Tibial artery (tissue), 4 donors: ENCODE measurements at regions not wholly inside any gene's neighbourhood (a gene's known extent, or its start where the extent isn't known, plus 50 kb on each side); places are given as distances from the start of the nearest gene placed in this dataset.
"Not testable (repeated sequence)": the region's sequence is repeated elsewhere in the genome, so short reads cannot be mapped to it uniquely, and the experiment has no call there.

Experiments used
- DNase-seq, 2 donors: peaks; one replicate each; pipeline ENCODE4 v3.0.0-alpha.2; 2019
- H3K27ac ChIP-seq, 2 donors: fragments of 200-600 bp; sonication (generic) in 1 of 2; 1 replicate in 1 of 2; 2 replicates in 1 of 2; pipeline ENCODE4 v1.5.1; 2018 to 2019; ENCODE audit warnings: mild to moderate bottlenecking in 1 of 2
- H3K27me3 ChIP-seq, 2 donors: fragments of 200-600 bp; sonication (generic) in 1 of 2; one replicate each; pipeline versions ENCODE4 v1.5.1 to v1.6.0; 2016 to 2019
- H3K36me3 ChIP-seq, 3 donors: fragments of 200-600 bp; sonication (generic) in 2 of 3; one replicate each; pipeline ENCODE4 v1.5.1; 2016 to 2019; ENCODE audit warnings: mild to moderate bottlenecking in 2 of 3
- H3K4me1 ChIP-seq, 4 donors: fragments of 200-600 bp; sonication (generic) in 2 of 4; 1 replicate in 3 of 4; 2 replicates in 1 of 4; pipeline ENCODE4 v1.5.1; 2016 to 2019
- H3K4me3 ChIP-seq, 2 donors: fragments of 200-600 bp; sonication (generic) in 1 of 2; 1 replicate in 1 of 2; 2 replicates in 1 of 2; pipeline ENCODE4 v1.5.1; 2018 to 2019; ENCODE audit warnings: mild to moderate bottlenecking in 2 of 2
- H3K9me3 ChIP-seq, 3 donors: fragments of 200-600 bp; sonication (generic) in 1 of 3; one replicate each; pipeline ENCODE4 v1.5.1; 2016 to 2019
- CTCF ChIP-seq, 2 experiments: fragments of 200-600 bp in 1 of 2; fragments of 450-650 bp in 1 of 2; IDR thresholded peaks; one replicate each; pipeline ENCODE4 v1.5.1; 2017 to 2019; ENCODE audit warnings: antibody characterized with exemption in 2 of 2, mild to moderate bottlenecking in 1 of 2, moderate library complexity in 1 of 2
- intact Hi-C: fragments of 100-400 bp; cut with DNase I; formaldehyde crosslinking; loops from one replicate; pipeline ENCODE4 v1.15.0; 2023; ENCODE audit warnings: low total_unique reads

DNA sequence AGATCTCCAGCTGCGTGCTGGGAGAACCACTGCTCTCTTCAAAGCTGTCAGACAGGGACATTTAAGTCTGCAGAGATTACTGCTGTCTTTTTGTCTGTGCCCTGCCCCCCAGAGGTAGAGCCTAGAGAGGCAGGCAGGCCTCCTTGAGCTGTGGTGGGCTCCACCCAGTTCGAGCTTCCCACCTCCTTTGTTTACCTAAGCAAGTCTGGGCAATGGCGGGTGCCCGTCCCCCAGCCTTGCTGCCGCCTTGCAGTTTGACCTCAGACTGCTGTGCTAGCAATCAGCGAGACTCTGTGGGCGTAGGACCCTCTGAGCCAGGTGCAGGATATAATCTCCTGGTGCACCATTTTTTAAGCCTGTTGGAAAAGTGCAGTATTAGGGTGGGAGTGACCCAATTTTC, 128.6 kb downstream of the ACTR3 start:
- H3K4me3 ChIP-seq, H3K4me1 ChIP-seq, H3K36me3 ChIP-seq, DNase-seq, H3K27ac ChIP-seq, intact Hi-C loops, H3K9me3 ChIP-seq, H3K27me3 ChIP-seq: not testable (repeated sequence)

- Histone ChIP-seq H3K36me3 (no peaks in the 10 kb centered on the region), H3K4me3 (no peak overlapping the region), H3K9me3 (no peaks in the 10 kb centered on the region), H3K4me1 (no peaks in the 10 kb centered on the region), H3K27me3 (no peaks in the 10 kb centered on the region), H3K27ac (no peak overlapping the region)
- TF ChIP-seq CTCF (IDR thresholded peaks at IDR 0.05) = no peak
- no peak for DNase-seq
- intact Hi-C loops = no loop called here
Observed at GRCh38 chr2:114020668-114021067, 130.8 kb downstream of the ACTR3 start.

DNA sequence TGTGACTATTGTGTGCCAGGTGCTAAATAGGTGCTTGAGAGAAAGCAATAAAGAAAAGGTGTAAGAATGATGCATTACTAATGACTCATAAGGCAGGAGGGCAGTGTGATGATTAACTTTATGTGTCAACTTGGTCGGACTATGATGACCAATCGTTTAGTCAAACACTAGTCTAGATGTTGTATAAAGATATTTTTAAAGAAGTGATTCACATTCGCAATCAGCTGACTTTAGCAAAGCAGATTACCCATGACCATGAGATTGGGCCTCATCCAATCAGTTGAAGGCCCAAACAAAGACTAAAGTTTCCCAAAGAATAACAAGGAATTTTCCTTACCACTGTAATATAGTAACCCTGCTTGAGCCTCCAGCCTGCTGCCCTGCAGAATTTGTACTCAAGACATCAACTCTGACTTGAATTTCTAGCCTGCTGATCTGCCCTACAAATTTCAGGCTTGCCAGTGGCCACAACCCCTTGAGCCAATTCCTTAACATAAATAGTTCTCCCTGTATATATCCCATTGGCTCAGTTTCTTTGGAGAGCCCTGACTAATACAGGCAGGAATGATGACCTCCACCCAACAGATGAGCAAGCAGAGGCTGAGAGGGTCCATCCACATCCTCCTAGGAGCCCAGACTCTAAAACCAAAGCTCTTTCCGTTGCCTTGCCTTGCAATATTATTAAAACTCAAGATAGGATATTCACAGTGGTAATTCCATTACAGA, 132.6 kb downstream of the ACTR3 start:
- no peak for DNase-seq
- Histone ChIP-seq H3K27me3 (no peaks in the 10 kb centered on the region), H3K9me3 (no peaks in the 10 kb centered on the region), H3K27ac (no peak overlapping the region), H3K4me3 (no peak overlapping the region), H3K36me3 (no peaks in the 10 kb centered on the region), H3K4me1 (no peaks in the 10 kb centered on the region)
- intact Hi-C loops = no loop called here
- TF ChIP-seq CTCF (IDR thresholded peaks at IDR 0.05) = no peak

GRCh38 chr2:114024326-114024725, 134.4 kb downstream of the ACTR3 start:
- no peaks in the 10 kb centered on the region for H3K4me1 ChIP-seq
- H3K36me3 ChIP-seq = no peaks in the 10 kb centered on the region
- no peak overlapping the region for H3K27ac ChIP-seq
- no peak for DNase-seq
- intact Hi-C loops = no loop called here
- TF ChIP-seq CTCF (IDR thresholded peaks at IDR 0.05) = no peak
- H3K4me3 ChIP-seq = no peak overlapping the region
- peaks cover 0 to 6% (median 0%) of the 10 kb centered on the region in 3 donors for H3K9me3 ChIP-seq
- no peaks in the 10 kb centered on the region for H3K27me3 ChIP-seq

GRCh38 chr2:114025030-114025429, 135.1 kb downstream of the ACTR3 start:
- H3K27me3 ChIP-seq = no peaks in the 10 kb centered on the region
- H3K4me1 ChIP-seq = no peaks in the 10 kb centered on the region
- H3K9me3 ChIP-seq = peaks cover 0 to 6% (median 0%) of the 10 kb centered on the region in 3 donors
- no peak for TF ChIP-seq CTCF (IDR thresholded peaks at IDR 0.05)
- H3K36me3 ChIP-seq = no peaks in the 10 kb centered on the region
- H3K4me3 ChIP-seq = no peak overlapping the region
- H3K27ac ChIP-seq = no peak overlapping the region
- no peak for DNase-seq
- intact Hi-C loops = no loop called here

DNA sequence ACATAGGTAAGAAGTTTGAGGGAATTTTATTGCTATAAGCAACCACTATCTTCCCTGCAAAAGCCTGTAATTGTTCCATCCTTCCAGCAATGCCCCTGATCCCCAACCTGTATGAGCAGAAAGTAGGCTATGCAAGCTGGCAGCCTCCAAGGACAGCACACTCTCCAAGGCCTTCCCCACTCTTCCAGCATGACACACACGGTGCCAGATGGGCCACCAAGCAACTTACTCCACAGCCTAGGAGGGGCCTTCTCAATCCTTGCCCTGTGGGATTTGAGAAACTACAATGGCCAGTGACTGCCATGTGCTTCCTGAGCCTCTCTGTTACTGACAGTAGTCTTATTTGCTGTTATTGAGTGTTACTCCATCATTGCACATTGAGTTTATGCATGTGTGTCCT, 137.5 kb downstream of the ACTR3 start:
- no peak for TF ChIP-seq CTCF (IDR thresholded peaks at IDR 0.05)
- H3K27ac ChIP-seq = no peak overlapping the region
- H3K4me1 ChIP-seq = no peaks in the 10 kb centered on the region
- H3K4me3 ChIP-seq = no peak overlapping the region
- peaks cover 0 to 6% (median 0%) of the 10 kb centered on the region in 3 donors for H3K9me3 ChIP-seq
- intact Hi-C loops = no loop called here
- DNase-seq = no peak
- H3K36me3 ChIP-seq = no peaks in the 10 kb centered on the region
- H3K27me3 ChIP-seq = no peaks in the 10 kb centered on the region
